ENCODE measurements at regions not wholly inside any gene's neighbourhood (a gene's known extent, or its start where the extent isn't known, plus 50 kb on each side); places are given as distances from the start of the nearest gene placed in this dataset.

DNA sequence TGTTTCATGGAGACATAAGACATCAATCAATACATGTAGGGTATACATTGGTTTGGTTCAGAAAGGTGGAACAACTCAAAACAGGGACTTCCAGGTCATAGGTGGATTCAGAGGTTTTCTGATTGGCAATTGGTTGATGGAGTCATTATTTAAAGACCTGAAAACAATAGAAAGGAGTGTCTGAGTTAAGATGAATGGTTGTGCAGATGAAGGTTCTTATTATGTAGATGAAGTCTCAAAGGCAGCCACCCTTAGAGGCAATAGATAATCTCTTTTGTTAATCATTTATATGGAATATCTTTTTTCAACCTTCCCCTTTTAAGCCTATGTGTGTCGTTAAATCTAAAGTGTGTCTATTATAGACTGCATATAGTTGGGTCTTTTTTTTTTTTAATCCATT lies 67.8 kb upstream of the LYPLAL1 start:
- TF ChIP-seq, protein P1, sequence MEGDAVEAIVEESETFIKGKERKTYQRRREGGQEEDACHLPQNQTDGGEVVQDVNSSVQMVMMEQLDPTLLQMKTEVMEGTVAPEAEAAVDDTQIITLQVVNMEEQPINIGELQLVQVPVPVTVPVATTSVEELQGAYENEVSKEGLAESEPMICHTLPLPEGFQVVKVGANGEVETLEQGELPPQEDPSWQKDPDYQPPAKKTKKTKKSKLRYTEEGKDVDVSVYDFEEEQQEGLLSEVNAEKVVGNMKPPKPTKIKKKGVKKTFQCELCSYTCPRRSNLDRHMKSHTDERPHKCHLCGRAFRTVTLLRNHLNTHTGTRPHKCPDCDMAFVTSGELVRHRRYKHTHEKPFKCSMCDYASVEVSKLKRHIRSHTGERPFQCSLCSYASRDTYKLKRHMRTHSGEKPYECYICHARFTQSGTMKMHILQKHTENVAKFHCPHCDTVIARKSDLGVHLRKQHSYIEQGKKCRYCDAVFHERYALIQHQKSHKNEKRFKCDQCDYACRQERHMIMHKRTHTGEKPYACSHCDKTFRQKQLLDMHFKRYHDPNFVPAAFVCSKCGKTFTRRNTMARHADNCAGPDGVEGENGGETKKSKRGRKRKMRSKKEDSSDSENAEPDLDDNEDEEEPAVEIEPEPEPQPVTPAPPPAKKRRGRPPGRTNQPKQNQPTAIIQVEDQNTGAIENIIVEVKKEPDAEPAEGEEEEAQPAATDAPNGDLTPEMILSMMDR (IDR thresholded peaks at IDR 0.05) = no peak
- FAIRE-seq = no peak
- Histone ChIP-seq H3K4me3 (no peak overlapping the region), H3K9me3 (no peaks in the 10 kb centered on the region), H3K27ac (no peak overlapping the region), H3K27me3 (no peaks in the 10 kb centered on the region), H3K36me3 (no peaks in the 10 kb centered on the region), H3K4me1 (no peaks in the 10 kb centered on the region)
- intact Hi-C loops (cut with DNase I) = no loop called here
- ATAC-seq = no peak
- no peak for DNase-seq
- WGBS, 2 donors = 94 to 100% methylated on average over 1 of the region's 1 CpG

DNA sequence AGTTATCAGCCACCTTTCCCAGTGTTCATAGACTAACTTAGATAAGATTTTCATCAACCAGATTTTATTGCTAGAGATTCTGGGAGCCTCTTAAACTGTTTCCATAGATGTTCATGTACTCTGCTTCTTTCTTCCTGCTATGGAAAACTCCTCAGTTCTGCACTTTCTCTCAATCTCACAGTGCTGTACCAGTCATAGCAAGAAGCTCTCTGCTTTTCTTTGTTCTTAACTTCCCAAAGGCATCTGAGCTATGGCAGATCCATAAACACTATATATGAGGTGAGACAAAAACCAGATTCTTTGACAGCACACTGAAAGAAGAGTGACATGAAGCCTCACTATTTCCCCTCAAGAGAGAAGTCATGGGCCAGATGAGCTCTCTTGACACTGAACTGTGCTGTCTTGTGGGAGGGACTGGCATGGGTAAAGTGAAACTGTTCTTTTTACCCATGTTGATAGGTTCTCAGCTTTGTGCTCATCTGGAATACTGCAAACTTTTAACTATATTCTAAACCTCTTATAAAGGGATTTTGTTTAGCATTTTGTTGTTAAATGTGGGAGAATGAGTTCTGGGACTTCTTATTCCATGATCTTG lies 64.2 kb upstream of the LYPLAL1 start:
- no peak overlapping the region for H3K27ac ChIP-seq
- FAIRE-seq (no peak), ATAC-seq (no peak), DNase-seq (no peak)
- no peaks in the 10 kb centered on the region for H3K4me1 ChIP-seq
- H3K4me3 ChIP-seq = no peak overlapping the region
- H3K9me3 ChIP-seq = no peaks in the 10 kb centered on the region
- TF ChIP-seq, protein P1 (IDR thresholded peaks at IDR 0.05) = no peak
- H3K27me3 ChIP-seq = no peaks in the 10 kb centered on the region
- intact Hi-C loops (cut with DNase I) = no loop called here
- H3K36me3 ChIP-seq = no peaks in the 10 kb centered on the region

DNA sequence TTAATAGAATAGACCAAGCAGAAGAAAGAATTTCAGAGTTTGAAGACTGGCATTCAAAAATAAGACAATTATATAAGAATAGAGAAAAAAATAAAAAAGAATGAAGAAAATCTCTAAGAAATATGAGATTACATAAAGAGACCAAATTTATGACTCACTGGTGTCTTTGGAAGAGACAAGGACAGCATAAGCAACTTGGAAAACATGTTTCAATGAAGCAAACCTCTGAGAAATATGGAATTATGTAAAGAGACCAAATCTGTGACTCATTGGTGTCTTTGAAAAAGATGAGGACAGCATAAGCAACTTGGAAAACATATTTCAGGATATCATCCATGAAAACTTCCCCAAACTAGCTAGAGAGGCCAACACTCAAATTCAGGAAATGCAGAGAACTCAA lies 60.4 kb upstream of the LYPLAL1 start:
- ATAC-seq (no peak), FAIRE-seq (no peak)

DNA sequence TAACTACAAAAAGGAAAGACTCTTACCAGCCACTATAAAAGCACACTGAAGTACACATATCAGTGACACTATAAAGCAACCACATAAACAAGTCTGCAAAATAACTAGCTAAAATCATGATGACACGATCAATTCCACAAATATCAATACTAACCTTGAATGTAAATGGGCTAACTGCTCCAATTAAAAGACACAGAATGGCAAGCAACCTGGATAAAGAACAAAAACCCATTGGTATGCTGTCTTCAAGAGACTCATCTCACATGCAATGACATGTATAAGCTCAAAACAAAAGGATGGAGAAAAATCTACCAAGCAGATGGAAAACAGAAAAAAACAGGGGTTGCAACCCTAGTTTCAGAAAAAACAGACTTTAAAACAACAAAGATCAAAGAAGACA lies 59.7 kb upstream of the LYPLAL1 start:
- 85 to 87% methylated on average over 1 of the region's 1 CpG for WGBS, 2 donors
- H3K9me3 ChIP-seq = no peaks in the 10 kb centered on the region
- no peaks in the 10 kb centered on the region for H3K4me1 ChIP-seq
- no peaks in the 10 kb centered on the region for H3K36me3 ChIP-seq
- intact Hi-C loops (cut with DNase I) = no loop called here
- DNase-seq = no peak
- no peak for ATAC-seq
- TF ChIP-seq, protein P1 (IDR thresholded peaks at IDR 0.05) = no peak
- H3K27me3 ChIP-seq = no peaks in the 10 kb centered on the region
- no peak for FAIRE-seq
- no peak overlapping the region for H3K4me3 ChIP-seq
- no peak overlapping the region for H3K27ac ChIP-seq

More for the DNA sequence above, 60.4 kb upstream of the LYPLAL1 start:
- Histone ChIP-seq H3K36me3 (no peaks in the 10 kb centered on the region), H3K27ac (no peak overlapping the region), H3K27me3 (no peaks in the 10 kb centered on the region), H3K4me3 (no peak overlapping the region), H3K9me3 (no peaks in the 10 kb centered on the region), H3K4me1 (no peaks in the 10 kb centered on the region)
- TF ChIP-seq, protein P1 (IDR thresholded peaks at IDR 0.05) = no peak
- intact Hi-C loops (cut with DNase I) = no loop called here
- DNase-seq = no peak

DNA sequence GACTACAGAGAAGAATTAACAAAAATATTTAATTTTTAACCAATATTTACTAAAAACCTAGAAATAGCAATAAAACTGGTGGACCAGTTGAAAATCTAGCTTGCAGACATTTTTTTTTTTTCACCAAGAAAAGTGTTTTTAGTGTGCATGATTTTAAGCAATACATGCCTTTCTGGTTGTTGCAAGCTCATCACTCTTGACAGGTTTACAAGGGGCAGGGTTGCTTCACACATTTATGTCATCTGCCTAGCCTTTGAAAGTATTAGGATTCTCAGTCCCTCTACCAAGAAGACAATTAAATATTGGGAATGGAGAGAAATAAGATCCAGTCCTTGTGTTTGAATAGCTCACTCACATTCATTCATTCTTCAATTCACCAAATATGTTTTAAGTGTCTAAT lies 53.8 kb upstream of the LYPLAL1 start:
- TF ChIP-seq, protein P1 (IDR thresholded peaks at IDR 0.05) = no peak
- no peaks in the 10 kb centered on the region for H3K27me3 ChIP-seq
- ATAC-seq (no peak), DNase-seq (no peak), FAIRE-seq (no peak)
- H3K36me3 ChIP-seq = no peaks in the 10 kb centered on the region
- H3K9me3 ChIP-seq = no peaks in the 10 kb centered on the region
- H3K4me1 ChIP-seq = no peaks in the 10 kb centered on the region
- intact Hi-C loops (cut with DNase I) = no loop called here
- H3K27ac ChIP-seq = no peak overlapping the region
- H3K4me3 ChIP-seq = no peak overlapping the region

Measured in pancreas (tissue), 10 donors.